ENCODE measurements at regions not wholly inside any gene's neighbourhood (a gene's known extent, or its start where the extent isn't known, plus 50 kb on each side); places are given as distances from the start of the nearest gene placed in this dataset.

DNA sequence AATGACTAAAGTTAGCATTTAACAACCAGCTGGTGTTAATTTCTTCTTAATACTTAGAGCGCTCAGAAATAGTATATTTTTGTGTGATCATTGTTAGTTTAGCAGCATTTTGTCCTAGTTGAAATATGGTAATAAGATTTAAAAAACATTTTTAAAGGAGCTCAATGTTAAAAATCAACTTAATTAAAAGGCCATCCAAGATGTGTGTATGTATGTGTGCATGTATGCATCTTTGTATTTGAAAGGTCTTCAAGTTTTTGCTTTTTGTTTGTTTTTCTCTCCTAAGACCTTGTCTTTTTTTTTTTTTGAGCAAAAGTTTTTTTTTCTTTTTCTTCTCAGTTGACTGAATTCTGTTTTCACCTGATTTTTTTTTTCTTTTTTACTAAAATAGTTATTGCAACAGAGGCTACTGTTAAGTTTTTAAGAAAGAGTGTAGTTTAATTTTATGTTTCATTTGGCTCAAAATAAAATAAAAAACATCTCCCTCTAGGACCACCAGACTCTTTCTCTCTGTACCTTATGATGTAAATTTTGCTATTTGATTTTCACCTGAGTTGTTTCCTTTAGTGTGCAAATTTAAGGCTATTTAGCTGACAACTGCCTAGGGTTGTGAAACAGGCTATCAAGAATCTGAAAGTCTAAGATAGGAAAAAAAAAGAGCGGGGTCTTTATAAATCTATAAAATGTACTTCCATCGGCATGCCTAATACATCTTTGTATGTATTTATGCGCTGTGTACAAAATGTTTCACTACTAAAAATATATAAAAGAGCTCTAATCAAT lies 76.4 kb upstream of the C1GALT1 start:
- peaks cover 5% of the 10 kb centered on the region for H3K4me1 Mint-ChIP-seq (ENCODE audit: unreplicated experiment)
- H3K27ac Mint-ChIP-seq (ENCODE audit: unreplicated experiment) = no peak overlapping the region

DNA sequence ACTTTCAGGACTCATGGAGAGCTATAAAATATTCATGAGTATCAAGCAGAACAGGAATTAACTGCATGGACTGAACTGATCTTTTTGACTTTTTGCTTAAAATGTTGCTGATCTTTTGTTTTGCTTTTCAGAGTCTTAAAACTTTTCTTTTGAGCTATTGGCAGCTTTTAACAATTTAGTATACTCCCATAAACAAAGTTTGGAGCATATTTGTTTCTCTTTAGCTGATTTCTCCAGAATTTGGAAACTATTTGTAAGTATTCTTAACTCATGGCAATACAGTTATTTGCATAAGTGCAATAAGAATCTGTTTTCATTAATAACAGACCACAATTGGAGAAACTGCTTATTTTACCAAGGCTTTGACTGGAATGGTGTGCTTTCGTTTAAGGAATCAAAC lies 73.4 kb upstream of the C1GALT1 start:
- TF ChIP-seq, protein P1, sequence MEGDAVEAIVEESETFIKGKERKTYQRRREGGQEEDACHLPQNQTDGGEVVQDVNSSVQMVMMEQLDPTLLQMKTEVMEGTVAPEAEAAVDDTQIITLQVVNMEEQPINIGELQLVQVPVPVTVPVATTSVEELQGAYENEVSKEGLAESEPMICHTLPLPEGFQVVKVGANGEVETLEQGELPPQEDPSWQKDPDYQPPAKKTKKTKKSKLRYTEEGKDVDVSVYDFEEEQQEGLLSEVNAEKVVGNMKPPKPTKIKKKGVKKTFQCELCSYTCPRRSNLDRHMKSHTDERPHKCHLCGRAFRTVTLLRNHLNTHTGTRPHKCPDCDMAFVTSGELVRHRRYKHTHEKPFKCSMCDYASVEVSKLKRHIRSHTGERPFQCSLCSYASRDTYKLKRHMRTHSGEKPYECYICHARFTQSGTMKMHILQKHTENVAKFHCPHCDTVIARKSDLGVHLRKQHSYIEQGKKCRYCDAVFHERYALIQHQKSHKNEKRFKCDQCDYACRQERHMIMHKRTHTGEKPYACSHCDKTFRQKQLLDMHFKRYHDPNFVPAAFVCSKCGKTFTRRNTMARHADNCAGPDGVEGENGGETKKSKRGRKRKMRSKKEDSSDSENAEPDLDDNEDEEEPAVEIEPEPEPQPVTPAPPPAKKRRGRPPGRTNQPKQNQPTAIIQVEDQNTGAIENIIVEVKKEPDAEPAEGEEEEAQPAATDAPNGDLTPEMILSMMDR (IDR thresholded peaks at IDR 0.05; ENCODE audit: unreplicated experiment) = no peak
- H3K9me3 Mint-ChIP-seq (ENCODE audit: unreplicated experiment) = no peaks in the 10 kb centered on the region
- H3K4me3 Mint-ChIP-seq (ENCODE audit: unreplicated experiment) = no peak overlapping the region
- H3K4me1 Mint-ChIP-seq (ENCODE audit: unreplicated experiment) = no peaks in the 10 kb centered on the region
- H3K36me3 Mint-ChIP-seq (ENCODE audit: low read depth, unreplicated experiment) = no peaks in the 10 kb centered on the region
- H3K27me3 Mint-ChIP-seq (ENCODE audit: unreplicated experiment) = no peaks in the 10 kb centered on the region
- H3K27ac Mint-ChIP-seq (ENCODE audit: unreplicated experiment) = no peak overlapping the region
- DNase-seq (ENCODE audit: low spot score) = no peak

More for the DNA sequence above, 76.4 kb upstream of the C1GALT1 start:
- H3K27me3 Mint-ChIP-seq (ENCODE audit: unreplicated experiment) = peaks cover 3% of the 10 kb centered on the region
- H3K4me3 Mint-ChIP-seq (ENCODE audit: unreplicated experiment) = no peak overlapping the region
- TF ChIP-seq, protein P1 (IDR thresholded peaks at IDR 0.05; ENCODE audit: unreplicated experiment) = no peak
- H3K9me3 Mint-ChIP-seq (ENCODE audit: unreplicated experiment) = no peaks in the 10 kb centered on the region
- DNase-seq (ENCODE audit: low spot score) = no peak
- no peaks in the 10 kb centered on the region for H3K36me3 Mint-ChIP-seq (ENCODE audit: low read depth, unreplicated experiment)

DNA sequence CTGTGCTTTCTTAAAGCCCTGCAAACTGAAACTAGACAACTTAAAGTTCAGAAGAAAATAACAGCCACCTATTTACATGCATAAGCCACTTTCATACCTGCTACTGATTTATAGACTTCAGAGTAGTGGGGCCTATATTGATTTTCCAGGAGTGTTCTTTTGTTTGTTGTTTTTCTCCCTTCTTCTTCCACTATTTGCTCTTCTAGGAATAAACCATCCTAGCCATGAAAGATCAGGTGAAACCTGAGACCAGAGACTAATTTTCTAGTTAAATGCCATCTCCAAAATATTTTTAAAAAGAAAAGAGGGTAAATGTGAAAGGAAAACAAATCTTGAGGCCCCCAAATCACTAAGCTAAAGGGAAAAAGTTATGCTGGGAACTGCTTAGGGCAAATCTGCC lies 72.4 kb upstream of the C1GALT1 start:
- no peak overlapping the region for H3K4me3 Mint-ChIP-seq (ENCODE audit: unreplicated experiment)
- H3K36me3 Mint-ChIP-seq (ENCODE audit: low read depth, unreplicated experiment) = no peaks in the 10 kb centered on the region
- DNase-seq (ENCODE audit: low spot score) = no peak
- H3K27me3 Mint-ChIP-seq (ENCODE audit: unreplicated experiment) = no peaks in the 10 kb centered on the region
- no peak overlapping the region for H3K27ac Mint-ChIP-seq (ENCODE audit: unreplicated experiment)
- H3K4me1 Mint-ChIP-seq (ENCODE audit: unreplicated experiment) = no peaks in the 10 kb centered on the region
- no peaks in the 10 kb centered on the region for H3K9me3 Mint-ChIP-seq (ENCODE audit: unreplicated experiment)
- TF ChIP-seq, protein P1 (IDR thresholded peaks at IDR 0.05; ENCODE audit: unreplicated experiment) = no peak

DNA sequence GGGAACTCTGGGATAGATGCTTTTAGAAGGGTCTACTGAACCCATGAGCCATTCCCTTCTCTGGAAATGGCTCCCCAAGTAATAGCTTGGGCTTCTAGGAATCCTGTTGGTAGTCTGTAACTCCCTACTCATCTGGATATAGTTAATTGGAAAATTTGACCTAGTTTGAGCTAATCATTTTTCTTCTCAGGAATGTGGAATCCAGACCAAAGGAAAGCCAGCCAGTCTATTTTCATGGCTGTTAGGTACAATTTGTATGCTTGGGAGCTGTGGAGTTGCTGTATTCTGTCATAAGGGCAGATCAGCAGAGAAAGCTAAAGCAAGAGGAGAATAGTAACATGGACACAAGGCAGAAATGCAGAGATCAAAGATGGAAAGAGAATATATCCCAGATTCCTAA lies 71.6 kb upstream of the C1GALT1 start:
- TF ChIP-seq, protein P1 (IDR thresholded peaks at IDR 0.05; ENCODE audit: unreplicated experiment) = no peak
- Mint-ChIP-seq H3K4me1 (ENCODE audit: unreplicated experiment) (no peaks in the 10 kb centered on the region), H3K9me3 (ENCODE audit: unreplicated experiment) (no peaks in the 10 kb centered on the region), H3K27ac (ENCODE audit: unreplicated experiment) (no peak overlapping the region), H3K4me3 (ENCODE audit: unreplicated experiment) (no peak overlapping the region), H3K27me3 (ENCODE audit: unreplicated experiment) (no peaks in the 10 kb centered on the region), H3K36me3 (ENCODE audit: low read depth, unreplicated experiment) (no peaks in the 10 kb centered on the region)
- no peak for DNase-seq (ENCODE audit: low spot score)

DNA sequence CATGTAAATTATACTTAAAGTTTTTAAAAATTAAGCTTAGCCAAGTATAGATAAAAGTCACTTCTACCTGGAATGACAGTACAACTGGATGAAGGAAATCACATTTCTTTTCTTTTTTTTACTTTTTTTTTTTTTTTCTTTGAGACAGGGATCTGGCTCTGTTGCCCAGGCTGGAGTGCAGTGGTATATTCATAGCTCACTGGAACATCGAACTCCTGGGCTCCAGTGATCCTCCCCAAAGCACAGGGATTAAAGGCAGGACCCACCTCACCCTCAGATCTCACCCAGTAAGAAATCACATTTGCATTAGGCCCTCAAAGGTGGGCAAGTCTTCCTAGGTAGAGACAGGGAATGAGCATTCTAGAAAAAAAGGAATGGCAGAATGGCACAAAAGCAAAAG lies 69.5 kb upstream of the C1GALT1 start:
- Mint-ChIP-seq H3K4me1 (ENCODE audit: unreplicated experiment) (no peaks in the 10 kb centered on the region), H3K27me3 (ENCODE audit: unreplicated experiment) (peaks cover 2% of the 10 kb centered on the region), H3K4me3 (ENCODE audit: unreplicated experiment) (no peak overlapping the region), H3K36me3 (ENCODE audit: low read depth, unreplicated experiment) (no peaks in the 10 kb centered on the region), H3K9me3 (ENCODE audit: unreplicated experiment) (no peaks in the 10 kb centered on the region), H3K27ac (ENCODE audit: unreplicated experiment) (no peak overlapping the region)
- DNase-seq (ENCODE audit: low spot score) = no peak
- TF ChIP-seq, protein P1 (IDR thresholded peaks at IDR 0.05; ENCODE audit: unreplicated experiment) = no peak
